ENCODE measurements at regions not wholly inside any gene's neighbourhood (a gene's known extent, or its start where the extent isn't known, plus 50 kb on each side); places are given as distances from the start of the nearest gene placed in this dataset.

GRCh38 chr5:124996764-124997077, 250.3 kb upstream of the ZNF608 start:
- H3K36me3 ChIP-seq, result no peaks in the 10 kb centered on the region
- DNase-seq, result no peak
- no peak overlapping the region for H3K4me3 ChIP-seq (ENCODE audit: low read depth, low read length)
- H3K27me3 ChIP-seq (ENCODE audit: insufficient read depth, low read depth, severe bottlenecking), result no peaks in the 10 kb centered on the region
- H3K27ac ChIP-seq, result no peak overlapping the region
- no peaks in the 10 kb centered on the region for H3K9me3 ChIP-seq (ENCODE audit: severe bottlenecking)
- no peak for TF ChIP-seq CTCF (IDR thresholded peaks at IDR 0.05; ENCODE audit: low read depth, low read length)

DNA sequence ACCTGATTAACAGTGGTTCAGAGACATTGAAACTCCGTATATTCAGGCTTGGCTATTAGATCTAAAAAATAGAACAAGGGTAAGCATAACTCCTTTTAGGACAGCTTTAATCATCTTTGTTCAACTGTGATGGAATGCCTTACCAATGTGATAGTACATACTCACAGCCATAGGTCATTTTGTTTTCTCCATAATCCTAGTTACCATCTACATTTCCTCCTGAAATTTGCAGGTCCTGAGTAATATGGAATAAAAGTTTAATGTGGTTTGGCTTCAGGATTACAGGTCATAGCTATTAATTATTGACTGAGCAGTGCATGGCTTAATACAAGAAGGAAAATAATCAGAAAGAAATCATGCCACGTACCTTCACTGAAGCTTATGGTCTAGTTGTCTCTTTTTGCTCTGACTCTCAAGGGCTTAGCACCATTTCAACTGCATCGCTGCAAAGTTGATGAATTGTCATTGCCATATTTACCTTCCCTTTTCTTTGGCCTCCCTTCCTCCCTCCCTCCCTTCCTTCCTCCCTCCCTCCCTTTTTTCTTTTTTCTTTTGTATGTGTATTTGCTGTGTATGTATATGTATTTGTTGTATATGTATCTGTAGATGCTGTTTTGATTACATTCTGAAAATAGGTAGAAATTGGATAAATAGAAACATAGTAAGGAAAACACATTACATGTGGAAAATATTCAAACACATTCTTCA, 250.9 kb upstream of the ZNF608 start:
- Histone ChIP-seq H3K27me3 (ENCODE audit: insufficient read depth, low read depth, severe bottlenecking) (no peaks in the 10 kb centered on the region), H3K27ac (no peak overlapping the region), H3K9me3 (ENCODE audit: severe bottlenecking) (no peaks in the 10 kb centered on the region), H3K4me3 (ENCODE audit: low read depth, low read length) (no peak overlapping the region), H3K36me3 (no peaks in the 10 kb centered on the region)
- TF ChIP-seq CTCF (IDR thresholded peaks at IDR 0.05; ENCODE audit: low read depth, low read length), result no peak
- DNase-seq, result no peak

DNA sequence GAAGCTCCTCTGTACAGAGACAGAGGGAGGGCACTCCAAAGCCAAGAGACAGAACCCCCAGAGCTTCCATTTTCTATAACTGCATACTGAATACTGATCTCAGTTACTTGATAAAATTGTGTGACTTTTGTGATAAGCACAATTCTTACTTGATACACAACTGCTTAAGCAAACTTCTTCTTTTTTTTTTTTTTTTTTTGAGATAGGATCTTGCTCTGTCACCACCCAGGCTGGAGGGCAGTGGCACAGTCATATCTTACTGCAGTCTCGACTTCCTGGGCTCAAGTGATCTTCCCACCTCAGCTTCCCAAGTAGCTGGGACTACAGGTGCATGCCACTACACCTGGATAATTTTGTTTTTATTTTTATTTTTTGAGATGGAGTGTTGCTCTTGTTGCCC, 252.1 kb upstream of the ZNF608 start:
- TF ChIP-seq CTCF (IDR thresholded peaks at IDR 0.05; ENCODE audit: low read depth, low read length), result no peak
- H3K4me3 ChIP-seq (ENCODE audit: low read depth, low read length), result no peak overlapping the region
- H3K36me3 ChIP-seq, result no peaks in the 10 kb centered on the region
- no peaks in the 10 kb centered on the region for H3K9me3 ChIP-seq (ENCODE audit: severe bottlenecking)
- no peaks in the 10 kb centered on the region for H3K27me3 ChIP-seq (ENCODE audit: insufficient read depth, low read depth, severe bottlenecking)
- no peak overlapping the region for H3K27ac ChIP-seq
- no peak for DNase-seq

DNA sequence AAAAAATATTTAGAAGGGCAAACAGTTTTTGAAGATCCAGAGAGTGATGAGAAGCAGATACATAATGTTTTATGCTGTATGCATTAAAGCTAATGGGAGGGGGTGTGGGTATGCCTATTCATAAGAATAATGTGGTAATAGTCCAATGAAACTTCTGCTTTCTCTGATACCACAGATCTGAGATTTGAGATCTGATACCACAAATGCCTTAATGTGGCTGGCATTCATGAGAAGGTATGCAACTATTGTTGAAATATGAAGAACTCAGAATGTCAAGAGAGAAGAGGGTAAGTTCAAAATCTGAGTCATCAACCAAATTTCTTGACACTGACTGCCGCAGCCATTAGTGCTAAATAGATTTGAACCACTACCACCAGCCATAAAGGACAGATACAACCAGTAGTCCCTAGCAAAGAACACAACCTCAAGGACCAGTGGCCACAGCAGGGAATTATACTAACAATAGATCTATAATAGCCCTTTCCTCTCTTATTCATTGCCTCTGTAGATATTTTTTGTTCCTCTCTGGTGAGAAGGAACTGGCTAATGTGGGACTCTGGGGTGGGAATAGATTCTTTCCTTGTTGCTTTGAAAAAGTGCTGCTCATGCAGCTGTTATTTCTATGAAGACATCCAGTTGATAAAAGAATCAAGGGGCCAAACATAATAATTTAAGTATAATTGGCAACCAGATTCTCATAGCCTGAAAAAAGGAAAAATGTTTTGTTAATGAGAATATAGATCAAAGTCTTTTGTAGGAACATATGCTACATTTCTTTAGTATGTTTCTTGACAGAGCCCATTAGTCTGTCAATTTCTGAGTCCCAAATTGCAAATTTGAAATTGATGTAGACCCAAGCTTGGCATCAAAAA, 256.5 kb upstream of the ZNF608 start:
- H3K4me3 ChIP-seq (ENCODE audit: low read depth, low read length), result no peak overlapping the region
- no peak for TF ChIP-seq CTCF (IDR thresholded peaks at IDR 0.05; ENCODE audit: low read depth, low read length)
- no peaks in the 10 kb centered on the region for H3K9me3 ChIP-seq (ENCODE audit: severe bottlenecking)
- no peak for DNase-seq
- H3K36me3 ChIP-seq, result no peaks in the 10 kb centered on the region
- H3K27ac ChIP-seq, result no peak overlapping the region
- H3K27me3 ChIP-seq (ENCODE audit: insufficient read depth, low read depth, severe bottlenecking), result no peaks in the 10 kb centered on the region

- no peak overlapping the region for H3K4me3 ChIP-seq (ENCODE audit: low read depth, low read length)
- no peaks in the 10 kb centered on the region for H3K27me3 ChIP-seq (ENCODE audit: insufficient read depth, low read depth, severe bottlenecking)
- DNase-seq, result no peak
- no peak overlapping the region for H3K27ac ChIP-seq
- no peaks in the 10 kb centered on the region for H3K36me3 ChIP-seq
- no peak for TF ChIP-seq CTCF (IDR thresholded peaks at IDR 0.05; ENCODE audit: low read depth, low read length)
- H3K9me3 ChIP-seq (ENCODE audit: severe bottlenecking), result no peaks in the 10 kb centered on the region
Observed at GRCh38 chr5:125004009-125004408, 257.6 kb upstream of the ZNF608 start.

Measured in WERI-Rb-1 (cell line).